NCI-H146 treated with DMSO at 0.1 percent for 48 hours (cell line): ENCODE measurements at regions not wholly inside any gene's neighbourhood (a gene's known extent, or its start where the extent isn't known, plus 50 kb on each side); places are given as distances from the start of the nearest gene placed in this dataset.

Experiments
- DNase-seq: peaks from one replicate; lab custom pipeline; 2025; ENCODE audit not compliant: unreplicated experiment; lab: John Stamatoyannopoulos, UW

DNA sequence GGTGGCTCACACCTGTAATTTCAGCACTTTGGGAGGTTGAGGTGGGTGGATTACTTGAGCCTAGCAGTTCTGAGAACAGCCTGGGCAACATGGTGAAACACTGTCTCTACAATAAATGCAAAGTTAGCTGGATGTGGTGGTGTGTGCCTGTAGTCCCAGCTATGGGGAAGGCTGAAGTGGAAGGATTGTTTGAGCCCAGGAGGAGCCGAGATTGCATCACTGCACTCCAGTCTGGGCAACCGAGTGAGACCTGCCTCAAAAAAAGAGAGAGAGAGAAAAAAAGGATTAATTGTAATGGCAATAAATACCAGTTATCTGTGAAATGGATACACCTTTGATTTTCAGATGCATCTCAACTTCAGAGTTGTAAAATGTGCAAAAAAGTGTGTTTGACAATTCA lies 58.8 kb downstream of the SPRY1 start:
- no peak for DNase-seq

DNA sequence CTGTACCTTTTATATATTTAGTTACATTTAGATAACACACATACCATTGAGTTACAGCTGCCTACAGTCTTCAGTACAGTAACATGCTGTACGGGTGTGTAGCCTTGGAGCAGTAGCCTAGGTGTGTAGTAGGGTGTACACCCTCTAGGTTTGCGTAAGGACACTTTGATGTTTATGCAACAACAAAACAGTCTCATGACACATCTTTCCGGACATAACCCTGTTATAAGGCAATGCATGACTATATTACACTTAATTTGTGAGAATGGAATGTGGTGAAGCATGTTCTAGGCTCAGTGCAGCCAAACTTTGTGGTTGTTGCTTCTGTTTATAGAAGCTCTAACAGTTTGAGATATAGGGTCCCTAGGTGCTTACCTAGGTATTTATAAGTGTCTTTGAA lies 65.4 kb downstream of the SPRY1 start:
- no peak for DNase-seq

DNA sequence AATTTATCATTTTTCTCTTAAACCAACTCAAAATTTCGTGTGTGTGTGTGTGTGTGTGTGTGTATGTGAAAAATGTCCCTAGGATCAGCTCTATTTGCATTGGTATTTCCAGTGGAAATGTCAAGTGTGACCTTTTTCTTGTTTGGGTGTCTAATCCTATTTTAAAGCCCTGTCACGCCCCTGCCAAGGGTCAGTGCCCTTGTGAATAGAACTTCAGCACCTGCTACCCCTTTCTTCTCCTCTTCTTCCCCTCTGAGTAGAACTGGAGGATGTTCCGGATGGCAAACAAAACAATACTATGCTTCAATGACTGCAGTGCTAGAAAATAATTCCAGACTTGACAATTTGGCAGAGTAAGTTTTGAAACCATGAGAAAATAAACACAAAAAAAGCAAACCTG lies 67.3 kb downstream of the SPRY1 start:
- DNase-seq, result no peak

DNA sequence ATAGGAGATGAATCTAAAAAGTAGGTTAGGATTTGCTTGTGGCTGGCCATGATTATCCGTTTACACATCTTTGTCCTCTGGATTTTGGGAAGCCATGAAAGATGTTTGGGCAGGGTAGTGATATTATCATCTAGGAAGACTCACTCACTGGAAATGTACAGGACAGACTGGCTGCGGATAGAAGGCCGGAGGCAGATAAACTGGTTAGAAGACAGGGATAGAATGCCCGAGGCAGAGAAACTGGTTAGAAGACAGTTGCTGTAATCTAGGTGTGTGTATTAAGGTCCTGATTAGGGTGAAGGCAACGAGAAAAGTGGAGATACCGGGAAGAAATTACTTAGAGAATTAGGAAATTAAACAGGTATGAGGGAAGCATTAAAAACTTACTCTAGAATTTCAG lies 68.8 kb downstream of the SPRY1 start:
- DNase-seq, result no peak

DNA sequence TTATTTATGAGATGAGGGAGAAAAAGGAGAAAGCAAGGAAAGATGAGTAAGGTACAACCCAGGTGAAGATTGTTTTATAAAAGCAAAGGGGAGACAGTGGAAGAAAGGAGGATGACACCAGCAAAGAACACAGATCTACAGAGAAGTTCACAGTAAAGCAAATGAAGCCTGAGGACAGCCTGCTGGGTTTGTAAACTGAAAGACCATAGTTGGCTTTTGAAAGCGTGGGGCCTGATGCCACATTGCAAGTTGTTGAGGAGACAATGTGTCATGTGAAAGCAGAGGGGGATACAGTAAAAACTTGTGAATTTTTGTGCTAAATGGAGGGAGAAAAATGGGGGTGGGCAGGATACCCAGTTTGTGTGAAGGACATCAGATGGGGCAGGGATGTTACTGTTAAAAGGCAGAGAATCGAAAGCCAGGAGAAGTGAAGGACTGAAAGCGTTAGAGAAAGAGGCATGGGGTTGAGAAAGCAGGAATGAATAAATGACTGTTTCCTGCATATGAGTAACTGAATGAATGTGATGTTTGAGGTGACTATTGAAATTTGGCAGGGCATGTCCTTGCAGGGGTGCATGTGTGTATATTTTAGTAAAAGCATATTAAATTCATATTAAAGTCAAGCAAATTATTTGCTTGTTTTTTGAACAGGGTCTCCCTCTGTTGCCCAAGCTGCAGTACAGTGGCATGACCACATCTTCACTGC lies 69.6 kb downstream of the SPRY1 start:
- no peak for DNase-seq

DNA sequence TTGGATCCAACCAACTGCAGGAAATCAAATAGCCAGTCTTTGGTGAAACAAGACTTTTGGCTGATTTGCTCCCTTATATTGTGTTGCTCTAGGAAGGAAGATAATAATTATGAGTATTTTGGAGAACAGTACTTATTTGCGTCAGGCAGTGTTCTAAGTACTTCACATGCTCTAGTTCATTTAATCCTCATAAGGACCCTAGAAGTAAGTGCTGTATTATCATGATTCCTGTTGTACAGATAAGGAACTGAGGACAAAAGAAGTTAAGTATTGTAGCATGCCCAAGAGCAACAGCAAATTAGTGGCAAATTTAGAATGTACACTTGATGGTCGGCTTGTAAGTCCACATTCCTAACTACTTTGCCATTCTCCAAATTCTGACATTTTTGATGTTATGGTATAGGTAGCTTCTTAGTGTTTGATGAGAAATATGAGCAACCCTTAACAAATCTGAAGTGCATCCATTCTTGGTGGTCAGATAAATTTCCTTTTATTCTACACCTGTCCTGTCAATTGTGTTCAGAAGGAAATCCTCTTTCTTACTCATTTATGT lies 72.0 kb downstream of the SPRY1 start:
- no peak for DNase-seq

DNA sequence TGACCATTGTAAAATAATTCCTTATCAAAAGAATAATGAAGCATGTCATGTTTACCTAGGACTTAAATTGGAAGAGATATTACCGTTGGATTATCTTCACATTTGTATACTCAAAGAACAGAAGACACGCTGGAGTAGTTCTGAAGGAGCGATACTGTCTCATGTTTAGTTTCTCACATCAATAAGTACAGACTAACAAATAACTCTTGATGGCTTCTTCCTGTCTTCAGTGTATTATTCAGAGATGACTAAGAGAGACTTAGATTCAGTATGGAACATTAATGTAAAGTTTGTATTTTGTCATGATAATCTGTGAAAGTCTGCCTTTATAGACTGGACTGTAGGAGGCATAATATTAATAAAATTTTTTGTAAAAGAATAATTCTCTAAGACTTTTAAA lies 72.7 kb downstream of the SPRY1 start:
- DNase-seq, result no peak

DNA sequence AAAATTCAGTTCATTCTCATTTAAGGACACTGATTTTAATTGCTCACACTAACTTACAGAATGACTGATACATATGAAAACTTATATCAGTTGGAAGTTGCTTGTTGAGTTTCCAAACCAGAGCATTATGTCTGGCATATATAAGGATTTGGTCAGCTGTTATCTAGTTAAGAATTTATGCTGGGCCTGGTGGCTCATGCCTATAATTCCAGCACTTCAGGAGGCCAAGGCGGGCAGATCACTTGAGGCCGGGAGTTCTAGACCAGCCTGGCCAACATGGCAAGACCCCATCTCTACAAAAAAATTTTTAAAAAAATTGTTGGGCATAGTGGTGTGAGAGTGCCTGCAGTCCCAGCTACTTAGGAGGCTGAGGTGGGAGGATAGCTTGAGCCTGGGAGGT lies 73.1 kb downstream of the SPRY1 start:
- no peak for DNase-seq

DNA sequence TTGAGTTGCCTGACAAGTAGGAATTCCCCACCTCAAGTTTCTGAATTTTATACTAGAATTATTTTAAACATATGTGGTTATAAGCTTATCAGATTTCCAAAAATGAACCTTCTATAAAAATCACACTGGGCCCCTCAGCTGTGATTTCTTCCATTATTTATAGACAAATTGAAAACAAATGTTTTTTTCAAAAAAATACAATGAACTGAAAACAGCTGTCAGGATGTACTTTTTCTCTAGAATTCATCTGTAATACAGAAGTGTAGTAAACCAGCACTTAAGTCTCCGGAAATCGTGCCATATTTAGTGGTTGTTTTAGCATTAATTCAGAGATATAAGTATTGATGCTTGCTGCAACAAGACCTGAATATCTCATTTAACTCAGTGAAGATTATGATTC lies 74.0 kb downstream of the SPRY1 start:
- no peak for DNase-seq

DNA sequence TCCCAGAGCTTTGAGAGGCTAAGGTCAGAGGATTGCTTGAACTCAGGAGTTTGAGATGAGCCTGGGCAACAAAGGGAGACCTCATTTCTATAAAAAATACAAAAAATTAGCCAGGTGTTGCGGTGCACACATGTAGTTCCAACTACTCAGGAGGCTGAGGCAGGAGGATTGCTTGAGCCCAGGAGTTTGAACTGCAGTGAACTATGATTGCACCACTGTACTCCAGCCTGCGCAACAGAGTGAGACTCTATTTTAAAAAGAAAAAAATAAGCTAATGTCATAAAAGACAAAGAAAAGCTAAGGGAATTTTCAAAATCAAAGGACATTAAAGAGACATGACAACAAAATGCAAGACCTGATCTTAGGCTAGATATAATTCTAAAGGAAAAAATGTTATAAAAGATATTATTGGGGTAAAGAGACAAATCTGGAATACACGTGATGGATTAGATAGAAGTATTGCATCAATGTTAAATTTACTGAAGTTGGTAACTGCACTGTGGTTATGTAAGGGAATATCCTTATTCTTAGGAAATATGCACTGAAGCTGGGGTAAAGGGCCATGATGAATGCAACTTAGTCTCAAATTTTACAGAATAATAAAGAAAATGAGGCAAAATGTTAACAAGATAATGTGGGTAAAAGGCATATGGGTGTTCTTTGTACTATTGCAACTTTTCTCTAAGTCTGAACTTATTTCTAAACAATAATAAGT lies 75.2 kb downstream of the SPRY1 start:
- no peak for DNase-seq

DNA sequence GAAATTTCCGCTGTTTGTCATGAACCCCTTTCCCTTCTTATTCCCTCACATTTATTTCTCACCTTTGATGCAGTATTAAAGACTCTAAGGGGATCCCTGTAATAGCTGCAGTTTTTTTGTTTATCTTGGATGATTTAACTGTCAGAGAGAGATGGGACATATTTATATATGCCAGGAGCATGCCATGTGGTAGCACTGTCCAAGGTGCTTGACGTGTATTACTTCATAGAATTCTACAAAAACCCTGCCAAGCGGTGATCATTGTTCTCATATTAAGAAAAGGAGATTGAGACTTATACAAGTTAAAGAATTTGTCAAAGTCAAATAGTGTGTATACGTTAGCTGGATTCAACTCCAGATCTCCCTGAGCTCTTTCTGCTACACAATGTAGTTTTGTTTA lies 78.2 kb downstream of the SPRY1 start:
- DNase-seq, result no peak

DNA sequence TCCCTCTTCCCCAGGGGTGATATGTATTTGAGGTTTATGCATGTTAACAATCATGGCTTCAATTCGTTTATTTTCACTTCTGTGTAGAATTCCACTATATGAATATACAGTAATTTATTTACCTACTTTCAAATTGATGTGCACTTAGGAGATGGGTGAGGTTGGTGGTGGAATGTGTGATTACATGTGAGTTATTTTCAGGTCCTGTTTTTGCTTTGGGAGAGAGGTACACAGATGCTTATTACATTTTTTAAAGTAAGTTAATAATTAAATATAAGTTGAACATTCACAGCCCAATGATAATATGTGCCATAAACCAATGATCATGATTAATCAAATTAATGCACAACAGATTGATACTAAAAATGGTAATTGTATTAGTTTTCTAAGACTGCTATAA lies 79.5 kb downstream of the SPRY1 start:
- DNase-seq, result no peak

DNA sequence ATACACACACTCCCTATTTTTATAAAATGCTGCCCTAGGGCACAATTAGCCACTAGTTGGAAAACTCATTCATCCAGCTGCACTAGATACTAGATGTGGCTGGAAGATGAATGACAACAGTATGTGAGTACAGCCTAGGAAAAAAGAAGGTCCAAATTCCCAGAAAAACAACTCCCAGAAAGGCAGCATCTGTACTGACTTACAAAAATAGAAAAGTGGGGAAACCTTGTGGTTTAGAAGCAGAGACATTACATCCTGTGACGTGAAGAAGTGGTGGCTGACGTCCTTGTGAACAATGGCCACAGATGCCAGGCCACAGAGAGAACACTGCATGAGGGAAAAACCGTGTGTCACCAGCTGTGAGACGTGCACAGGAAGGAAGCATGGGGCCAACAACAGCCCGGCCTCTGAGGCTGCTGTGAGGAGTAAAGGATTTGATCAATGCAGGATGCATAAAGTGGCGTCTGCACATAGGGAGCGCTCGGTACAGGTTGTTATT lies 81.2 kb downstream of the SPRY1 start:
- peak; percentile 12 for DNase-seq

DNA sequence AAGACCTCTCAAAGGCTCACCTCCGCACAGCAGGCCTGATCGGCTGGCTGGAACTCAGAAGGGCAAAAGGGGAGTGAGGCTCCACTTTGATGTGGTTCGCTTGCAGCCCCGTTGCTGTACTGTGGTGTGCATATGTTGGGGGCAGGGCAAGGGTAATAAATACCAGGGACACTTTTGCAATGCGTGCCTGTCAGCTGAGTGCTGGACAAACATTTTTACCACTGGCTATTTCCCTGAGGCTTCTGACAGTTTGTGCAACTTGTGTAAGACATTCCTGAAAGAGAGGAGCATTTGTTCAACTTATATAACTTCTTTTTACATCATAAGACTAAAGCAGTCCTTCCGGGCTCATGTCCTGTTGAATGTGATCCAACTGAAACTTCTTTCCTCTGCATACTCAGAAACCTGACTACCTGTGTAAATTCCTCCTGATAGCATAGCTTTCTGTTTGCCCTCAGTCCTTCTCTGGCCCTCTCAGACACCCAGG lies 82.3 kb downstream of the SPRY1 start:
- no peak for DNase-seq

DNA sequence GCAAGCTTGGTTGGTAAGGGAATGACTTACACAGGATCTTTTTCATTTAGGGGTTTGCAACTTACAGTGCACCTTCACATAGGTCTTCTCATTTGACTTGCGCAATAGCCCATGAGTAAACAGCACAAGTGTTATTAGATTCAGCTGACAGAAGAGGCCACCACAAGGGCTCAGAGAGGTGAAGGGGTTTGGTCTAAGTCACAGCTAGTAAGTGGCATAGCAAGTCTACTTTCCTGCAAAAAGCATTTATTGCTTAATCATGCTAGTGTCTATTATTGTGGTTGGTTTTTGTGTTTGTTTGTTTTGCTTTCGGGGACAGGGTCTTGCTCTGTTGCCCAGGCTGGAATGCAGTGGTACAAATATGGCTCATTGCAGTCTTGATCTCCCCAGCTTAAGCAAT lies 83.3 kb downstream of the SPRY1 start:
- DNase-seq, result no peak

DNA sequence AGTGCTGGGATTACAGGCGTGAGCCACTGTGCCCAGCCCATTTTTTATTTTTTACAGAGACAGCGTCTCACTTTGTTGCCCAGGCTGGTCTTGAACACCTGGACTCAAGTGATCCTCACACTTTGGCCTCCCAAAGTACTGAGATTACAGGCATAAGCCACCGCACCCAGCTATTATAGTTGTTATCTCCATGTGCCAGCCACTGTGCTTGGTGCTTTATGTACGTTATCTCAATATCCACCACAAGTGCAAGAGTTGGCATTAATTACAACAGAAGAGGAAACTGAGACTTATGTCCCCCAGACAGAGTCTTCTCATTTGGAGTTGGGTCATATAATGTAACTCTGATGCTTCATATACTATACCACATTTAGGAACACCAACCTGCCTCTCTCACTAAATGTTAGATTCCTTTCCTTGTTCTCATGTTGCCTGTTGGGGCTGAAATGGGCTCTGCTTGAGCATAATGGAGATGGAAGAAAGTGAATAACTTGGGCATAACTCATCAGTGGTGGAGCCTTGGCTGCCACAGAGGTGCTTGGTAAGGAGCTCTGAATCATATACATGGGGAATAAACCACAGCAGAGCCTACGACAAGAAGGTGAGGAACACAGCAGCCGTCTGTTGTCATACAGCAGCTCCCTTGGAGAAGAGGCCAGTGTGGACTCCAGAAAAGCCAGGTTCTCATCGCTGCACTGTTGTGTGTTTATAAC lies 84.3 kb downstream of the SPRY1 start:
- DNase-seq, result no peak

DNA sequence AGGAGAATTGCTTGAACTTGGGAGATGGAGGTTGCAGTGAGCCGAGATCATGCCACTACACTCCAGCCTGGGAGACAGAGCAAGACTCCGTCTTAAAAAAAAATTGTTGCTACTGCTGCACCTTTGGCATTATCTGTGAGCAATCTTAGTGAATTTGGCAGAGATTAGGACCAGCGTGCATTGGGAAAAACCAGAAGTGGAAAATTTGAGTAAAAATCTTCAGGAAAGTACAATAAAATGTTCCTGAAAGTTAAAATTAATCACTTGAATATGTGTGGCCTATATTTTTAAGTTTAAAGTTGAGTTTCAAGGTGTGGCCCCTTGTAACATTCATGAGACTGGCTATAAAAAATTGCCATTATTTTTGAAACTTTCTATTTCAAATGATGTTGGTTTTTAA lies 85.1 kb downstream of the SPRY1 start:
- no peak for DNase-seq

DNA sequence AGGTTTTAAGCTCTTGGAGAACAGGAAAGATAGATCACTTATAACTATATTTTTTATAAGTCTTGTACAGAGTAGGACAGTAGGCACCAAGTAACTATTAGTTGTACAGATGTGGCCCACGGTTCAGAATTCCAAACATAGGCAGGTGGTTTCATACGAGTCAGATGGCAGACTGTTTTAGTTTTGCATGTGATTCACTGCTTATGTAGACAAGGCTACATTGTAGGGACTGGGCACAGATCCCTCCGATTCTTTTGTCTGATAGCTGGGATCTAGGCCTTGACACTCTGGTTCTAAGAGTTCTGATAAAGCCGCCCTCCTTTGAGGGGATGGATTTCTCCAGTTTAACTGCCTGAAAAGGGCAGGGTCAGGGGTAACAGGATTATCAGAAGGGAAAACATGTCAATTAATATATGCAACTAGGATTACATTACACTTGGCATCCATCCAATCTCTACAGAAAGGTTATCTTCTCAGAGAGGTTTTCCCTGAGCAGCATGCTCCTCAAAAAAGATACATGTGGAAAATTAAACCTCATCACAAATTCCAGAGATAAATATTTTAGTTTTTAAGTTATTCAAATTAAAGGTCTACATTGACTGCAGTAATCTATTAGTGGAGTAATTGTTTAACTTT lies 87.8 kb downstream of the SPRY1 start:
- DNase-seq, result peak; percentile 57

DNA sequence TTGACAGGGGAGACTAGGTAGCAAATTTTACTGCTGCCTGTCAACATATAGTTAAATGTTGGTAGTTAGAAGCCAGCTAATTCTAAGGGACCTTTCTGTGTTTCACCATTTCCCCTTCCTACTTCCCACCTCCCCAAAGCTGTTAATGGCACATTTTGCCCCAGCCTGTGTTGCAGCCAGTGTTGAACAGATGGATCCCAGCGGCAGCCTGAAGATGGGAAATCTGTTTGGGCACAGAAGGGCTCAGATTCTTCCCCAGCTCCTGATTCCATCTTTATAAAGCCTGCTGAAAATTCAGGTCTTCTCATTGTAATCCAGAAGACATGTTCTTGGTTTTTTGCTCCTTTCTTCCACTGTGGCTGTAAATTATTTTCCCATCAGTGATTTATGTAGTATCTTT lies 89.0 kb downstream of the SPRY1 start:
- no peak for DNase-seq

DNA sequence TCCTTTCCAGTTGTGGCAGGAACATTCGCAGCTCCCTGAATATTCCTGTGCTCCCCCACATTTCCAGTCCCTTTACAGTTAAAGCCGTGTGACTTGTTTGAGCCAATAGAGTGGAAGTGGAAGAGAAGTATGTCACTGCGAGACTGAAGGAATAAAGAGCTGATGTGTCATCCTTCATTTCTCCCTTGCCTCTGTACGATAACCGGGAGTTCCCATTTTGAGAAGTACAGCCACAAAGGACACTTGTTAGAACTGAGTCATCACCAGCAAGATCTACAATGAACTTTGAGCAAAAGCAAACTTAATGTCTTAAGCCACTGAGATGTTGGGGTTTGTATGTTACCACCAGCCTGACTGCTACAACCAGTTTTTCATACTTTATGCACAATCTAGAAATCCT lies 92.3 kb downstream of the SPRY1 start:
- DNase-seq, result no peak

DNA sequence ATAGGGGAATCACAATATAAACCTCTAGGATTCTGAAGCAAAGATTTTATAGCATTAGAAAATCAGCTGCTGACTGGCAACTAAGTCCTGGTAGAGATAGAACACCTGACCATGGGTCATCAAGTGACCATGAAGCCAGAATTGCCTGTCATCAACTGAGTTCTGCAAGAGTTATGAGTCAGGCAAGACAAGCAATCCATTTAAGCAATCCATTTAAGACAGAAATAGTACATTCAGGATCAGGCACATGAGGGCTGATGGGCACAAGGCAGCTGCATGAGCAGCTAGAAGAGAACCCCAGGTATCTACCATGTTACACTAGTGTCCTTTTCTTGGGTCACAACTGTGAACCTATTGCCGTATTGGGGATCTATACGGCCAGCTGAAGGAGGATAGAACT lies 98.9 kb downstream of the SPRY1 start:
- no peak for DNase-seq
